C4-2B (cell line): ENCODE measurements at regions not wholly inside any gene's neighbourhood (a gene's known extent, or its start where the extent isn't known, plus 50 kb on each side); places are given as distances from the start of the nearest gene placed in this dataset.

Experiments
- H3K27ac ChIP-seq: fragments of 450-650 bp; 2 replicates; pipeline ENCODE4 v1.5.1; 2017
- CTCF ChIP-seq: fragments of 450-650 bp; conservative IDR thresholded peaks from 2 replicates; pipeline ENCODE4 v1.5.1; 2017; ENCODE audit warnings: mild to moderate bottlenecking
- ZFX ChIP-seq: fragments of 450-650 bp; IDR thresholded peaks from 2 replicates; pipeline ENCODE4 v1.6.1; 2017

DNA sequence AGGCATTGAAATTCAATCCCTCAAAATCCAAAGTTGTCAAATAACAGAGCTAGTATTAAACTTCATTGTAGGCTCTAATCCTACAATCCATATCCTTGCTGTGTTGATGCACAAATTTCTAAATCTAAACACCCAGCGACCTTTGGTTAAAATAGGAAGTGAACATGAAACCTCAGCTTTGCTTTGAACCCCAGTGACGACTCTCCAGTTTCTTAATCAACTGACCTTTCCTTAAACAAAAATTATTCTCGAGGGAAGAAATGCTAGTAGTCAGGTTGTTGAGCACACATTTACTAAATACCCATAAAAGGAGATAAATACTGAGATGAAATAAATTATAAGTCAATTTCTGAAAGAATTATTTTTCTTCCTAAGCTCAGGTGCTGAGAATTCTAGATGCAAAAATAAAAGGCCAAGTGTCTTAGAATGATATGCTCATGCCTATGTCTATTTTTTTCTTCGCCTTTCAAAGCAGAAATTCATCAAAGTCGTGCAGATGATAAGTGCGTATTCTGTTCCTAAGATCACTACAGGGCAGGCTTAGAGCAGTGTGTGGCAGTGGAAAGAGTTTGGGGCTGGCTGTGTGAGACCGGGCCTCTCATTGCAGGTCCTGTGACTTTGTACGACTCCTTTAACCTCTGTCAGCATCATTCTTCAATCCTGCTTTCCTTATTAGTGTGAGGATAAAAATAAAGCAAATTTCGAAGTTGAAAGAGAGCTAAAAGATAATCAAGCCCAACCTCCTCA lies 208.7 kb downstream of the PRL start:
- TF ChIP-seq ZFX (no peak), CTCF (no peak)
- no peak overlapping the region for H3K27ac ChIP-seq

DNA sequence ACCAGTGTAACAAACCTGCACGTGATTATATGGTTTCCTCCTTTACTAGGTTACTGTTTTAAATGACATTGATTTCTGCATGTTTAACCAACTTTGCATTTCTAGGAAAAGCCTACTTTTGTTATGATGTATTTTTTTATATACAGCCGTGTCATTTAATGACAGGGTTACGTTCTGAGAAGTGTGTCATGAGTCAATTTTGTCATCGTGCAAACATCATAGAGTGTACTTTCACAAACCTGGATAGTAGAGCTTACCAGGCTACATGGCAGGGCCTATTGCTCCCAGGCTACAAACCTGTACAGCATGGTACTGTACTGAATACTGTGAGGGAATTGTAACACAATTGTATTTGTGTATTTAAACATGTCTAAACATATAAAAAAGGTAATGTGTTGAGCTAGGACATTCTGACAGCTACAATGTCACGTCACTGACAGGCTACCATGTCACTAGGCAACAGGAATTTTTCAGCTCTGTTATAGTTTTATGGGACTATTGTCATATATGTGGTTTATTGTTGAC lies 205.3 kb downstream of the PRL start:
- no peak for TF ChIP-seq CTCF
- TF ChIP-seq ZFX = no peak
- no peak overlapping the region for H3K27ac ChIP-seq

DNA sequence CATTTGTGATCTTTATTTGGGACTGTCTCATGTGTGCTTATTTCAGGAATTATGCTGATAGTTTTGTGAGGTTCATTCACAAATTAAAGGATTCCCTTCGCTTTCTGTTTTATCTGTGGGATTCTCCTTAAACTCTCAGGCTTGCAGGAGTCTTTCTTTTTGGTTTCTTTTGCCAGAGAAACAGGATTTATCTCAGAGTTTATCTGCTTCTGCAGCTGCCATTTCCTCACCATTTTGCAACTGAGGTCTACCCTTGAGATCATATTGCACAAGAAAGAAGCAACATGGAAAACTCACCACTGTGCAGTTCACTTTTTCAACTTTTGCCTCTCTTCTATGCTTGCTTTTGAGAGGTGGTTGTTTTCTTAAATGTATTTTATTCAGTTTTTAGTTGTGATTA lies 201.0 kb downstream of the PRL start:
- TF ChIP-seq ZFX (no peak), CTCF (no peak)
- no peak overlapping the region for H3K27ac ChIP-seq

- no peak overlapping the region for H3K27ac ChIP-seq
- TF ChIP-seq CTCF (no peak), ZFX (no peak)
Measured at GRCh38 chr6:22098601-22099031, 198.2 kb downstream of the PRL start.

DNA sequence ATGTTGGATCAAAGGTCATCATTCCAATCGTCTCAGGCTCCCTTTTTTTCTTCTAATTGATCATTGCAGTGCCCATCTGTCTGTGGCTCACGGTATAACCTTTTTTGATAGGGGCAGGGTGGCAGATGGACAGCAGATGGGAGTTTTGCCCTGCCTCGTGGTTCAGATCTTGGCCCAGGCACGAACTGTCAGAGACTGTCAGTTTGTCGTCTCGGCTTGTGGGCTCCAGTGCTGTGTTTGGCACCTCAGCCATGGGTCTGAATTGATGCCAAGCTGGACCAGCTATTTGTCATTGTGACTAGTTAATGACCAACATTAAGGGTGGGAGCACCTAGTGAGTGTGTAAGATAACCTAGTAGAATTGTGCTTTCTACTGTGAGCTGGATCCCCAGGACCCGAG lies 197.6 kb downstream of the PRL start:
- no peak for TF ChIP-seq CTCF
- no peak for TF ChIP-seq ZFX
- no peak overlapping the region for H3K27ac ChIP-seq

- no peak overlapping the region for H3K27ac ChIP-seq
- no peak for TF ChIP-seq ZFX
- no peak for TF ChIP-seq CTCF
Measured at GRCh38 chr6:22099923-22100322, 196.9 kb downstream of the PRL start.

GRCh38 chr6:22101163-22101562 lies 195.7 kb downstream of the PRL start:
- H3K27ac ChIP-seq = no peak overlapping the region
- TF ChIP-seq ZFX (no peak), CTCF (no peak)
